T-helper 2 cell treated with Interferon-gamma antibody and Interleukin-4, amounts not matched to agents 100 ng/mL and 5 ng/mL, for 36 hours (primary cell): ENCODE measurements at regions not wholly inside any gene's neighbourhood (a gene's known extent, or its start where the extent isn't known, plus 50 kb on each side); places are given as distances from the start of the nearest gene placed in this dataset.
"Not testable (repeated sequence)": the region's sequence is repeated elsewhere in the genome, so short reads cannot be mapped to it uniquely, and the experiment has no call there.

Source experiments
- intact Hi-C: fragments of 100-400 bp; cut with micrococcal nuclease; formaldehyde crosslinking; loops from one replicate; pipeline ENCODE4 v1.15.1; 2023

- intact Hi-C loops: no loop called here
Observed at GRCh38 chr5:1962619-1963355, 80.1 kb upstream of the IRX4 start.

GRCh38 chr5:1961952-1962595 lies 79.3 kb upstream of the IRX4 start:
- intact Hi-C loops: no loop called here

DNA sequence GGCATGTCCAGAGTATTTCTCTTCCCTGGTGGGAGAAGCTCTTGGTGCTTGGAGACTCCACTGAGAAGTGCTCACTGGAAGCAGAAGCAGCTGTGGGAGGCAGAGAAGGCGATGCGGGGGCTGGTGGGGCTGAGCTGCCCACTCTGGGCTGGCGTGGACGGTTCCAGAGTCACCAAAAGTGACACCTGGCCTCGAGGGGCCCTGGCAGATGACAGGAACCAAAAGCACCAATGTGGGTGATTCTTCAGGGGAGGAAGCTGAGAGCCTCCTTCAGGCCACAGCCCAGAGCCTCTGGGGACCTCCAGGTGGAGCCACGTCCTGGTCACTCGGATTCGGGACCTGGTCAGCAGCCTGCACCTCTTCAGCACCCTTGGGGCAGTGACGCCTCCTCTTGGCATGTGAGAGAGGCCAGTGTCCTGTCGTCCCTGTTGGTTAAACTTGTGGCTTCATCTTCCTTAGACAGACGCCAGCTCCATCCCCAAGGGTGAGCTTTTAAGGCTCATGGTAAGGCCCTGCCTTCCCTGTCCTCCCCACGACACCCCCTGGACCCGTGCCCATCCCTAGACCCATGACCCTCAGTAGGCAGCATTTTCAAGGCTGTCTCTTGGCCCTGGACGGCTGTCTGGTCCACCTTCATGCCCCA lies 78.7 kb upstream of the IRX4 start:
- intact Hi-C loops: no loop called here

DNA sequence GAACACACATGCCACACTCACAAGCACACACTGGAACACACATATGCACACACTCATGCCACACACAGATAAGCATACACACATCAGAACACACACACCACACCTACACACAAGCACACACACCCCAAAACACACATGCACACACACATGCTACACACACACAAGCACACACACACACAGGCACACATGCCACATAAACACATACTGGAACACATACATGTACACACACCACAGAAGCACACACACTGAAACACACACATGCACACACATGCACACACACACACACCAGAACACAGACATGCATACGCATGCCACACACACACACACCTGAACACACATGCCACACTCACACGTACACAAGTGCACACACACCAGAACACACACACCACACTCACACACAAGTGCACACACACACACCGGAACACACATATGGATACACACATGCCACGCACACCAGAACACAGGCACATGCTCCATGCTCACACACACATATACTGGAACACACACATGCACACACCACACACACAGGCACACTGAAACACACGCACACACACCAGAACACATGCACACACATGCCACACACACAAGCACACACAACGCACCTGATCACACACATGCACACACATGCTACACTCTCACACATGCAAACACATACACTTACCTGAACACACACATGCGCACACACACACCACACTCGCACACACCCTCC lies 78.0 kb upstream of the IRX4 start:
- intact Hi-C loops: no loop called here

- intact Hi-C loops: no loop called here
Observed at GRCh38 chr5:1959725-1960581, 77.2 kb upstream of the IRX4 start.

GRCh38 chr5:1959231-1959630 lies 76.5 kb upstream of the IRX4 start:
- intact Hi-C loops: no loop called here

DNA sequence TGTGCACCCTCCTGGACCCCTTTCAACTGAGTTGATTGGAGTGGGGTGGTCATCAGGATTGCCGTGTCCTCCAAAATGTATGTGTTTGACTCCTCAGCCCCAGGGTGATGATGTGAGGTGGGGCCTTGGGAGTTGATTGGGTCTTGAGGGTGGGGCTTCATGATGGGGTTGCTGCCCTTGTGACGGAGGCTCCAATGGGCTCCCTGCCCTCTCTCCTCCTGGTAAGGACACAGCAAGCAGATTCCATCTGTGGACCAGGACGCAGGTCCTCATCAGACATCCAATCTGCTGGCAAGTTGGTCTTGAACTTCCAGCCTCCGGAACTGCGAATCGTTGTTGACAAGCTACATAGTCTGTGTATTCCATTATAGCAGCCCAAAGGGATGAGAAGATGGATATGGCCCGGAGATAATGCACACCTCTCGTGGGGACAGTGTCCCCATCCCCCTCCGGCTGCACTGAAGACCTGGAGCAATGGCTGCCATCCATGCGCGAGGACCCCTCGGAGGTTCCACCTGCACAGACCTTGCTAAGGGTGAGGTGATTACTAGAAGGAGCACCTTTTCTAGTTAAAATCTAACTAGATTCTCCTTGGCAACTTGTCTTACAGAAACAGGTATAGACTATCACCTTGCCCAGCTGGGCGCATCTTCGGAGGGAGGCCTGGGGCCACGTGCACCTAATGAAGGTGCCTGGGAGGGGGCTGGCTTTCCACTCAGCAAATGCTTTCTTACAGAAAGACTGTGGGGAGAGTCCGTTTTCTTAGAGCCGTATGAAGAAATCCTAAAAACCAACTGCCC lies 75.7 kb upstream of the IRX4 start:
- intact Hi-C loops: no loop called here

GRCh38 chr5:1955586-1955985 lies 72.9 kb upstream of the IRX4 start:
- intact Hi-C loops: no loop called here

GRCh38 chr5:1953710-1954109 lies 71.0 kb upstream of the IRX4 start:
- intact Hi-C loops: not testable (repeated sequence)

DNA sequence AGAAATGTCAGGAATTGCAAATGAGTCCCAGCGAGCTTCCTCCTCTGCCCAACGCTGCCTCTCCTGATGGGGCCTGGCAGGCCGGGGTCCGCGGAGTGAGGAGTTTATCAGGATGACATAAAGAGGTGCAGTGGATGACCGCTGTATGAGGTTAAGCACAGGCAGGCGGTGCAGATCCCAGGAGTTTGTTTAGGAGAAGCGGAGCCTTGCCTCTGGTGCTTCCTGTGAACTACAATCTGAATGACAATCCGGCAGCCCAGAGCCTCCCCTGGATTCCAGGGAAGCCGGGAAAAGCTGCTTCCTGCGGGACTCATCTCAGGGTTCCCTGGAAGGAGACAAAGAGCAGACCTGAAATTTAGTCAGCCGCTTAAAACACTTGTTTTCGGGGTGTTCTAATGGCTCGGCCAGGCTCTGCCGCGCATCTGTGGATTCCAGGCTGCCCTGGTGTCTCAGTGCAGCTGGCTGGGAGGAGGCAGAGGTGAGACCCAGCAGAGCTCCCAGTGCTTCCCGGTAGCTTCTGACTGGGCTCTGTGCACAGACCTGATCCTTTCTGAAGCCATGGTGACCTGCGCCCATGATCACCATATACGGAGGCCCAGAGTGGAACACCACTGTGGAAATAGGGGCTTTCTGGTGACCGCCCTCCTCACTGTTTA lies 69.8 kb upstream of the IRX4 start:
- intact Hi-C loops: no loop called here

- intact Hi-C loops: no loop called here
Observed at GRCh38 chr5:1952021-1952420, 69.3 kb upstream of the IRX4 start.

DNA sequence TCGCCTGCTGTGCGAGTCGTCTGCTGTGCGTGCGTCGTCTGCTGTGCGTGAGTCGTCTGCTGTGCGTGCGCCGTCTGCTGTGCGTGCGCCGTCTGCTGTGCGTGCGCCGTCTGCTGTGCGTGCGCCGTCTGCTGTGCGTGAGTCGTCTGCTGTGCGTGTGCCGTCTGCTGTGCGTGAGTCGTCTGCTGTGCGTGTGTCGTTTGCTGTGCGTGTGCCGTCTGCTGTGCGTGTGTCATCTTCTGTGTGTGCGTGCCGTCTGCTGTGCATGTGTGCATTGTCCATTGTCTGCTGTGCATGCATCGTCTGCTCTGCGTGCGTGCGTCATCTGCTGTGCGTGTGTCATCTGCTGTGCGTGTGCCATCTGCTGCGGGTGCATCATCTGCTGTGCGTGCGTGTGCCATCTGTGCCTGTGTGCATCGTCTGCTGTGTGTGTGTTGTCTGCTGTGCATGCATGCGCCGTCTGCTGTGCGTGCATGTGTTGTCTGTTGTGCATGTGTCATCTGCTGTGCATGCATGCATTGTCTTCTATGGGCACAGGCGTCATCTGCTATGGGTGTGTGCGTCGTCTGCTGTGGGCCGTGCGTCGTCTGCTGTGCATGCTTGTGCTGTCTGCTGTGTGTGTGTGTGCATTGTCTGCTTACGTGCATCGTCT lies 68.6 kb upstream of the IRX4 start:
- intact Hi-C loops: no loop called here

GRCh38 chr5:1950708-1951103 lies 68.0 kb upstream of the IRX4 start:
- intact Hi-C loops: no loop called here

DNA sequence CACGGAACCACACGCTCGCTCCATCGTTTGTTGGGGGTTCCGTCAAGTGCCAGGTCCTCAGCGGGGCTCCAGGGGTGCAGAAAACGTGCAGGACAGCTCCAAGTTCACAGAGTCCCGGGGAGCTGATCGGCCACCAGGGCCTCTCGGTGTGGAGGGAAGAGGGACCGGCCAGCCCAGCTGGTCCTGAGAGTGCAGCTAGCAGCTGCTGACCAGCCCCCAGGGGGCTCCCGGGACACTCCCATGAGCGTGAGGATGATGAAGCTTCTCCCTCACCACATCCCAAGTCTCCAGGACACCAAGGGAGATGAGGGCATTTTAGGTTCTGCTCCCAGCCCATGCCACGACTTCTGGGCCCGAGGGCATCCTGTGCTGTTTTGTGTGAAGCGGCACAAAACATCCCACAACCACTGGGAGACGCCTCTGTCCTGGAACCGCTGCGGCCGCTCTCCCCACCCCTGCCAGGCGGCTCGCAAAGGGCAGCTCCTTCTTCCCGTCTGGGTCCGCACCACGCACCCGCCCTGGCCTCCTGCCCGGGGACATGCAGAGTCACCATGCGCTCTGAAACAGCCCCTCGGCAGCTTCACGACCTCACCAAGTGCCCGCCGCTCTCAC lies 67.5 kb upstream of the IRX4 start:
- intact Hi-C loops: no loop called here

DNA sequence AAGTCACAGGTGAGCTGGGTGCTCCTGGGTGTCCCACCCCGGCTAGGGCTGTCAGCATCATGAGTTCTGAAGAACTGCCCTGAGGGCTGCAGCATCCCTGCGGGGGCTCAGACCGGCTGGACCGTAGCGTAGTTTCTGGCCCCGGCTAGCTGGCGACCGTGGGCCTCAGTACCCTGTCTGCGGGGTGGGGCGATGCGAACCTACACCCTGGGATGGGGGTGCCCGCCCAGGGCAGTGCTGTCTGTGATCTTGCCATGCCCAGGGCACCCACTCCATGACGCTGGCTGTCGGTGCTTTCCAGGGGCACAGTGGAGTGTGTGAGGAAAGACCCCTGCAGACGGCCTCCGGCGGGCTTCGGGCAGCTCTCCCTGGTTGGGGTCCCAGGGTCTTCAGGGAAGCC lies 66.5 kb upstream of the IRX4 start:
- intact Hi-C loops: no loop called here

- intact Hi-C loops: no loop called here
Observed at GRCh38 chr5:1948663-1949191, 66.0 kb upstream of the IRX4 start.

GRCh38 chr5:1948111-1948510 lies 65.4 kb upstream of the IRX4 start:
- intact Hi-C loops: no loop called here

DNA sequence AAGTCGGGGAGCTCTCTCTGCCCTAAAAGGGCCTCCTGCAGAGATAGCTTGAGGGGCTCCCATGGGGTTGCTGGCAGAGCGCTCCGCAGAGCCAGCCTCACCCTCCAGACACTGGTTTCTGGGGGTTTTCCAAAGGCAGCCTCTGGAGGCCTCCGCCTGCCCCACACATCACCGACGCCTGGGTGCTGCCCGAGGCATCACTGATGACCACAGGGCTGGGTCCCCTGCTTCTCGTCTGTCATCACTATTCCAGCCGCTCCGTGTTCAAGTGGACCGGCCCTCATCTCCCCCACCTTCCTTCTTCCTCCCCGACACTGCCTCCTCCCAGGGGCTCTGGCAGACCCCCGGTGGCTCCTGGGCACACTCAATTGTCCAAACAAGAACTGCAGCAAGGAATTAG lies 64.1 kb upstream of the IRX4 start:
- intact Hi-C loops: no loop called here
